Thyroid gland (tissue), 4 donors: ENCODE measurements at regions not wholly inside any gene's neighbourhood (a gene's known extent, or its start where the extent isn't known, plus 50 kb on each side); places are given as distances from the start of the nearest gene placed in this dataset.
"Not testable (repeated sequence)": the region's sequence is repeated elsewhere in the genome, so short reads cannot be mapped to it uniquely, and the experiment has no call there.

Experiments used
- POLR2A ChIP-seq, 2 donors: fragments of 450-650 bp; IDR thresholded peaks; one replicate each; pipeline ENCODE4 v1.6.1; 2017; ENCODE audit warnings: antibody characterized with exemption in 2 of 2, mild to moderate bottlenecking in 2 of 2, moderate library complexity in 1 of 2
- TF ChIP-seq, protein P1 (sequence below), 6 experiments: fragments of 200-600 bp in 3 of 6; fragments of 450-650 bp in 3 of 6; sonication (generic) in 3 of 6; IDR thresholded peaks; one replicate each; pipeline ENCODE4 v1.5.1; 2016 to 2019; ENCODE audit warnings: antibody characterized with exemption in 6 of 6, mild to moderate bottlenecking in 2 of 6, inconsistent platforms in 1 of 6, moderate library complexity in 1 of 6

DNA sequence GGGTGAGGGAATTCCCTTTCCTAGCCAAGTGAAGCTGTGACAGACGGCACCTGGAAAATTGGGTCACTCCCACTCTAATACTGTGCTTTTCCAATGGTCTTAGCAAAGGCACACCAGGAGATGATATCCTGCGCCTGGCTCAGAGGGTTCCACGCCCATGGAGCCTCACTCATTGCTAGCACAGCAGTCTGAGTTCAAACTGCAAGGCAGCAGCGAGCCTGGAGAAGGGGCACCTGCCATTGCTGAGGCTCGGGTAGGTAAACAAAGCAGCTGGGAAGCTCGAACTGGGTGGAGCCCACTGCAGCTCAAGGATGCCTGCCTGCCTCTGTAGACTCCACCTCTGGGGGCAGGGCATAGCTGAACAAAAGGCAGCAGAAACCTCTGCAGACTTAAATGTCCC is 68.9 kb upstream of the LCORL start:
- TF ChIP-seq, protein P1, sequence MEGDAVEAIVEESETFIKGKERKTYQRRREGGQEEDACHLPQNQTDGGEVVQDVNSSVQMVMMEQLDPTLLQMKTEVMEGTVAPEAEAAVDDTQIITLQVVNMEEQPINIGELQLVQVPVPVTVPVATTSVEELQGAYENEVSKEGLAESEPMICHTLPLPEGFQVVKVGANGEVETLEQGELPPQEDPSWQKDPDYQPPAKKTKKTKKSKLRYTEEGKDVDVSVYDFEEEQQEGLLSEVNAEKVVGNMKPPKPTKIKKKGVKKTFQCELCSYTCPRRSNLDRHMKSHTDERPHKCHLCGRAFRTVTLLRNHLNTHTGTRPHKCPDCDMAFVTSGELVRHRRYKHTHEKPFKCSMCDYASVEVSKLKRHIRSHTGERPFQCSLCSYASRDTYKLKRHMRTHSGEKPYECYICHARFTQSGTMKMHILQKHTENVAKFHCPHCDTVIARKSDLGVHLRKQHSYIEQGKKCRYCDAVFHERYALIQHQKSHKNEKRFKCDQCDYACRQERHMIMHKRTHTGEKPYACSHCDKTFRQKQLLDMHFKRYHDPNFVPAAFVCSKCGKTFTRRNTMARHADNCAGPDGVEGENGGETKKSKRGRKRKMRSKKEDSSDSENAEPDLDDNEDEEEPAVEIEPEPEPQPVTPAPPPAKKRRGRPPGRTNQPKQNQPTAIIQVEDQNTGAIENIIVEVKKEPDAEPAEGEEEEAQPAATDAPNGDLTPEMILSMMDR (IDR thresholded peaks at IDR 0.05): not testable (repeated sequence)
- TF ChIP-seq POLR2A (IDR thresholded peaks at IDR 0.05): not testable (repeated sequence)
